ENCODE measurements at regions not wholly inside any gene's neighbourhood (a gene's known extent, or its start where the extent isn't known, plus 50 kb on each side); places are given as distances from the start of the nearest gene placed in this dataset.

GRCh38 chr14:87805315-87805723 is 187.7 kb downstream of the GALC start:
- Histone ChIP-seq H3K4me3 (no peak overlapping the region), H3K36me3 (replicated peaks in 1 of 2) (no peaks in the 10 kb centered on the region), H3K27me3 (no peaks in the 10 kb centered on the region), H3K27ac (no peak overlapping the region), H3K9me3 (replicated peaks in 1 of 3) (no peaks in the 10 kb centered on the region), H3K4me1 (replicated peaks in 1 of 2) (no peaks in the 10 kb centered on the region)
- DNase-seq, result peak; percentile 48 to 72 (median 55)
- intact Hi-C loops (cut with DNase I), result loop anchor here in 1 of 2 donors (5.0 kb wide), 1 partner anchor 92 kb away; no protein-coding TSS in a partner anchor
- WGBS, 4 donors, result 4 to 12% (median 6%) methylated on average over 4 of the region's 4 CpGs
- TF ChIP-seq, protein P1, sequence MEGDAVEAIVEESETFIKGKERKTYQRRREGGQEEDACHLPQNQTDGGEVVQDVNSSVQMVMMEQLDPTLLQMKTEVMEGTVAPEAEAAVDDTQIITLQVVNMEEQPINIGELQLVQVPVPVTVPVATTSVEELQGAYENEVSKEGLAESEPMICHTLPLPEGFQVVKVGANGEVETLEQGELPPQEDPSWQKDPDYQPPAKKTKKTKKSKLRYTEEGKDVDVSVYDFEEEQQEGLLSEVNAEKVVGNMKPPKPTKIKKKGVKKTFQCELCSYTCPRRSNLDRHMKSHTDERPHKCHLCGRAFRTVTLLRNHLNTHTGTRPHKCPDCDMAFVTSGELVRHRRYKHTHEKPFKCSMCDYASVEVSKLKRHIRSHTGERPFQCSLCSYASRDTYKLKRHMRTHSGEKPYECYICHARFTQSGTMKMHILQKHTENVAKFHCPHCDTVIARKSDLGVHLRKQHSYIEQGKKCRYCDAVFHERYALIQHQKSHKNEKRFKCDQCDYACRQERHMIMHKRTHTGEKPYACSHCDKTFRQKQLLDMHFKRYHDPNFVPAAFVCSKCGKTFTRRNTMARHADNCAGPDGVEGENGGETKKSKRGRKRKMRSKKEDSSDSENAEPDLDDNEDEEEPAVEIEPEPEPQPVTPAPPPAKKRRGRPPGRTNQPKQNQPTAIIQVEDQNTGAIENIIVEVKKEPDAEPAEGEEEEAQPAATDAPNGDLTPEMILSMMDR (IDR thresholded peaks at IDR 0.05), result peak; percentile 66 to 86 (median 73)
- TF ChIP-seq POLR2A (IDR thresholded peaks at IDR 0.05), result no peak

GRCh38 chr14:87800216-87800615 is 192.8 kb downstream of the GALC start:
- no peak for DNase-seq
- H3K9me3 ChIP-seq (replicated peaks in 1 of 3), result no peaks in the 10 kb centered on the region
- H3K4me3 ChIP-seq, result no peak overlapping the region
- H3K27me3 ChIP-seq, result no peaks in the 10 kb centered on the region
- intact Hi-C loops (cut with DNase I), result no loop called here
- no peak overlapping the region for H3K27ac ChIP-seq
- H3K4me1 ChIP-seq (replicated peaks in 1 of 2), result no peaks in the 10 kb centered on the region
- no peak for TF ChIP-seq POLR2A (IDR thresholded peaks at IDR 0.05)
- TF ChIP-seq, protein P1 (IDR thresholded peaks at IDR 0.05), result no peak
- H3K36me3 ChIP-seq (replicated peaks in 1 of 2), result no peaks in the 10 kb centered on the region

DNA sequence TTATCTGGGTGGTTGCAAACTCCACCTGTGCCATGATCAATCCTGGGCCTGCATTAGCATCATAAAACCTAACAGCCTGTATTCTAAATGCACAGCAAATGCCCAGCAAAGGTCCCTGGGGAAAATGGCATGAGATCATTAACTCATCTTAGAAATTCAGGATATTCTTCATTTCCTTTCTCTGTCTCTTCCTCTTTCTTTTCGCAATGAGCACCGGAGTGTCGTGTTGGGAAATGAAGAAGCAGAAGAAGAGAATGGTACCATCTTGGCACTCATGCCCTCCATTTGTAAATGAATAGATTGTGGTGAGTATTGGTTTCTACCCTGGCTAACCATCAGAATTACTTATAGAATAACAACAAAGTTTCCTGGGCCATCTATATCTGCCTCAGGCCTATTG is 193.6 kb downstream of the GALC start:
- TF ChIP-seq, protein P1 (IDR thresholded peaks at IDR 0.05), result no peak
- no peak for TF ChIP-seq POLR2A (IDR thresholded peaks at IDR 0.05)
- 59 to 95% (median 85%) methylated on average over 3 of the region's 3 CpGs for WGBS, 4 donors
- Histone ChIP-seq H3K4me1 (replicated peaks in 1 of 2) (no peaks in the 10 kb centered on the region), H3K4me3 (no peak overlapping the region), H3K27ac (no peak overlapping the region), H3K27me3 (no peaks in the 10 kb centered on the region), H3K36me3 (replicated peaks in 1 of 2) (no peaks in the 10 kb centered on the region), H3K9me3 (replicated peaks in 1 of 3) (no peaks in the 10 kb centered on the region)
- intact Hi-C loops (cut with DNase I), result no loop called here
- DNase-seq, result no peak

DNA sequence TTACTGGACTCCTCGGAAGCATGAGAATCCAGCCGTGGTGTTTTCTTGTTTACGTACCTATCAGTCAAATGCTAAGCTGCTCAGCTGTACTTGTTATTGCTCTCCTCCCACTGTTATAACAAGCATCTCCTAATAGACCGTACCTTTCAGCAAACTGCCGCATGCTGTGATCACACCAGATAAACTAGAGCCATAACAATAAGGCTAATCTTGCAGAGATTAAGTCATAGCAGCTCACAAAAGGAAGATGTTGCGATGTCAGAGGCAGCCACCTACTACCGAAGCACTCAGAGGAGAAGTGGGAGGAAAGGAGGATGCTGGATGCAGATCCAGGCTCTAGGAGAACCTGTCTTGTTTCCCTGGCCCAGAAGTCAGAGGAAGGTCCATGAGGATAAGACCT is 196.0 kb downstream of the GALC start:
- Histone ChIP-seq H3K9me3 (replicated peaks in 1 of 3) (no peaks in the 10 kb centered on the region), H3K4me3 (no peak overlapping the region), H3K4me1 (replicated peaks in 1 of 2) (no peaks in the 10 kb centered on the region), H3K27me3 (no peaks in the 10 kb centered on the region), H3K36me3 (replicated peaks in 1 of 2) (no peaks in the 10 kb centered on the region), H3K27ac (no peak overlapping the region)
- WGBS, 4 donors, result 71 to 79% (median 78%) methylated on average over 7 of the region's 7 CpGs
- intact Hi-C loops (cut with DNase I), result no loop called here
- no peak for DNase-seq
- TF ChIP-seq, protein P1 (IDR thresholded peaks at IDR 0.05), result no peak
- no peak for TF ChIP-seq POLR2A (IDR thresholded peaks at IDR 0.05)

Data from adrenal gland (tissue), 9 donors.